ENCODE measurements at regions not wholly inside any gene's neighbourhood (a gene's known extent, or its start where the extent isn't known, plus 50 kb on each side); places are given as distances from the start of the nearest gene placed in this dataset.

- Mint-ChIP-seq H3K4me1 (ENCODE audit: low read depth) (no peaks in the 10 kb centered on the region), H3K27ac (no peak overlapping the region), H3K9me3 (peaks cover 8% of the 10 kb centered on the region), H3K27me3 (ENCODE audit: low read depth) (no peaks in the 10 kb centered on the region), H3K4me3 (no peak overlapping the region), H3K36me3 (ENCODE audit: low read depth) (no peaks in the 10 kb centered on the region)
Measured at GRCh38 chr14:44712024-44712815, 205.1 kb upstream of the FSCB start.

GRCh38 chr14:44701563-44702263 lies 194.6 kb upstream of the FSCB start:
- H3K27me3 Mint-ChIP-seq (ENCODE audit: low read depth) = no peaks in the 10 kb centered on the region
- H3K4me3 Mint-ChIP-seq = no peak overlapping the region
- H3K9me3 Mint-ChIP-seq = peaks cover 10% of the 10 kb centered on the region
- H3K27ac Mint-ChIP-seq = no peak overlapping the region
- no peaks in the 10 kb centered on the region for H3K36me3 Mint-ChIP-seq (ENCODE audit: low read depth)
- H3K4me1 Mint-ChIP-seq (ENCODE audit: low read depth) = no peaks in the 10 kb centered on the region

GRCh38 chr14:44700694-44701093 lies 193.6 kb upstream of the FSCB start:
- no peak overlapping the region for H3K4me3 Mint-ChIP-seq
- H3K27ac Mint-ChIP-seq = no peak overlapping the region
- H3K36me3 Mint-ChIP-seq (ENCODE audit: low read depth) = no peaks in the 10 kb centered on the region
- H3K27me3 Mint-ChIP-seq (ENCODE audit: low read depth) = no peaks in the 10 kb centered on the region
- peaks cover 14% of the 10 kb centered on the region for H3K9me3 Mint-ChIP-seq
- no peaks in the 10 kb centered on the region for H3K4me1 Mint-ChIP-seq (ENCODE audit: low read depth)

- Mint-ChIP-seq H3K27ac (no peak overlapping the region), H3K27me3 (ENCODE audit: low read depth) (no peaks in the 10 kb centered on the region), H3K4me3 (no peak overlapping the region), H3K36me3 (ENCODE audit: low read depth) (no peaks in the 10 kb centered on the region), H3K9me3 (peaks cover 14% of the 10 kb centered on the region), H3K4me1 (ENCODE audit: low read depth) (no peaks in the 10 kb centered on the region)
Measured at GRCh38 chr14:44700184-44700583, 193.1 kb upstream of the FSCB start.

GRCh38 chr14:44699391-44699790 lies 192.3 kb upstream of the FSCB start:
- H3K27me3 Mint-ChIP-seq (ENCODE audit: low read depth) = no peaks in the 10 kb centered on the region
- peaks cover 14% of the 10 kb centered on the region for H3K9me3 Mint-ChIP-seq
- H3K4me1 Mint-ChIP-seq (ENCODE audit: low read depth) = no peaks in the 10 kb centered on the region
- H3K4me3 Mint-ChIP-seq = no peak overlapping the region
- H3K36me3 Mint-ChIP-seq (ENCODE audit: low read depth) = no peaks in the 10 kb centered on the region
- H3K27ac Mint-ChIP-seq = no peak overlapping the region

- H3K27me3 Mint-ChIP-seq (ENCODE audit: low read depth) = no peaks in the 10 kb centered on the region
- H3K4me1 Mint-ChIP-seq (ENCODE audit: low read depth) = no peaks in the 10 kb centered on the region
- H3K4me3 Mint-ChIP-seq = no peak overlapping the region
- H3K27ac Mint-ChIP-seq = no peak overlapping the region
- peaks cover 24% of the 10 kb centered on the region for H3K9me3 Mint-ChIP-seq
- no peaks in the 10 kb centered on the region for H3K36me3 Mint-ChIP-seq (ENCODE audit: low read depth)
Measured at GRCh38 chr14:44669496-44669895, 162.4 kb upstream of the FSCB start.

GRCh38 chr14:44663136-44663535 lies 156.1 kb upstream of the FSCB start:
- no peak overlapping the region for H3K4me3 Mint-ChIP-seq
- H3K9me3 Mint-ChIP-seq = peaks cover 5% of the 10 kb centered on the region
- H3K4me1 Mint-ChIP-seq (ENCODE audit: low read depth) = peaks cover 2% of the 10 kb centered on the region
- peak overlapping the region; percentile 31 for H3K27ac Mint-ChIP-seq
- no peaks in the 10 kb centered on the region for H3K36me3 Mint-ChIP-seq (ENCODE audit: low read depth)
- H3K27me3 Mint-ChIP-seq (ENCODE audit: low read depth) = no peaks in the 10 kb centered on the region

GRCh38 chr14:44662250-44662891 lies 155.3 kb upstream of the FSCB start:
- Mint-ChIP-seq H3K27ac (peak overlapping the region; percentile 31), H3K27me3 (ENCODE audit: low read depth) (no peaks in the 10 kb centered on the region), H3K4me1 (ENCODE audit: low read depth) (peaks cover 2% of the 10 kb centered on the region), H3K36me3 (ENCODE audit: low read depth) (no peaks in the 10 kb centered on the region), H3K4me3 (no peak overlapping the region), H3K9me3 (peaks cover 5% of the 10 kb centered on the region)

GRCh38 chr14:44658389-44658696 lies 151.3 kb upstream of the FSCB start:
- no peak overlapping the region for H3K4me3 Mint-ChIP-seq
- peaks cover 2% of the 10 kb centered on the region for H3K4me1 Mint-ChIP-seq (ENCODE audit: low read depth)
- peaks cover 5% of the 10 kb centered on the region for H3K9me3 Mint-ChIP-seq
- H3K27me3 Mint-ChIP-seq (ENCODE audit: low read depth) = no peaks in the 10 kb centered on the region
- no peak overlapping the region for H3K27ac Mint-ChIP-seq
- no peaks in the 10 kb centered on the region for H3K36me3 Mint-ChIP-seq (ENCODE audit: low read depth)

- Mint-ChIP-seq H3K27me3 (ENCODE audit: low read depth) (no peaks in the 10 kb centered on the region), H3K27ac (no peak overlapping the region), H3K4me3 (no peak overlapping the region), H3K4me1 (ENCODE audit: low read depth) (peaks cover 2% of the 10 kb centered on the region), H3K36me3 (ENCODE audit: low read depth) (no peaks in the 10 kb centered on the region), H3K9me3 (peaks cover 5% of the 10 kb centered on the region)
Measured at GRCh38 chr14:44657696-44658388, 150.8 kb upstream of the FSCB start.

GRCh38 chr14:44657203-44657602 lies 150.1 kb upstream of the FSCB start:
- Mint-ChIP-seq H3K4me1 (ENCODE audit: low read depth) (no peaks in the 10 kb centered on the region), H3K27me3 (ENCODE audit: low read depth) (no peaks in the 10 kb centered on the region), H3K9me3 (peaks cover 5% of the 10 kb centered on the region), H3K27ac (no peak overlapping the region), H3K36me3 (ENCODE audit: low read depth) (no peaks in the 10 kb centered on the region), H3K4me3 (no peak overlapping the region)

- no peaks in the 10 kb centered on the region for H3K36me3 Mint-ChIP-seq (ENCODE audit: low read depth)
- no peaks in the 10 kb centered on the region for H3K9me3 Mint-ChIP-seq
- H3K4me3 Mint-ChIP-seq = no peak overlapping the region
- H3K27me3 Mint-ChIP-seq (ENCODE audit: low read depth) = no peaks in the 10 kb centered on the region
- H3K27ac Mint-ChIP-seq = no peak overlapping the region
- no peaks in the 10 kb centered on the region for H3K4me1 Mint-ChIP-seq (ENCODE audit: low read depth)
Measured at GRCh38 chr14:44654591-44654990, 147.5 kb upstream of the FSCB start.

GRCh38 chr14:44653641-44654040 lies 146.6 kb upstream of the FSCB start:
- no peak overlapping the region for H3K27ac Mint-ChIP-seq

GRCh38 chr14:44652640-44653039 lies 145.6 kb upstream of the FSCB start:
- Mint-ChIP-seq H3K9me3 (no peaks in the 10 kb centered on the region), H3K4me3 (no peak overlapping the region), H3K36me3 (ENCODE audit: low read depth) (no peaks in the 10 kb centered on the region), H3K27me3 (ENCODE audit: low read depth) (no peaks in the 10 kb centered on the region), H3K4me1 (ENCODE audit: low read depth) (no peaks in the 10 kb centered on the region), H3K27ac (no peak overlapping the region)

More at GRCh38 chr14:44653641-44654040, 146.6 kb upstream of the FSCB start:
- Mint-ChIP-seq H3K4me3 (no peak overlapping the region), H3K27me3 (ENCODE audit: low read depth) (no peaks in the 10 kb centered on the region), H3K4me1 (ENCODE audit: low read depth) (no peaks in the 10 kb centered on the region), H3K9me3 (no peaks in the 10 kb centered on the region), H3K36me3 (ENCODE audit: low read depth) (no peaks in the 10 kb centered on the region)
